ENCODE measurements at regions not wholly inside any gene's neighbourhood (a gene's known extent, or its start where the extent isn't known, plus 50 kb on each side); places are given as distances from the start of the nearest gene placed in this dataset.

GRCh38 chr5:125043781-125044391 is 297.4 kb upstream of the ZNF608 start:
- ATAC-seq (ENCODE audit: low read depth) (no peak), DNase-seq (no peak)
- H3K27me3 Mint-ChIP-seq: no peaks in the 10 kb centered on the region
- TF ChIP-seq CTCF (IDR thresholded peaks at IDR 0.05): no peak
- no peaks in the 10 kb centered on the region for H3K36me3 Mint-ChIP-seq (ENCODE audit: low read depth)
- H3K4me1 Mint-ChIP-seq: peaks cover 8% of the 10 kb centered on the region
- ChIA-PET CTCF (no interaction called here), POLR2A (interaction anchor here (0.6 kb wide), 1 partner anchor 10 kb away, joined by 3 read pairs; no protein-coding TSS in a partner anchor)
- H3K9me3 Mint-ChIP-seq: no peaks in the 10 kb centered on the region
- H3K27ac Mint-ChIP-seq: no peak overlapping the region
- no peak overlapping the region for H3K4me3 Mint-ChIP-seq
- intact Hi-C loops (cut with micrococcal nuclease): no loop called here

GRCh38 chr5:125044491-125045282 is 298.2 kb upstream of the ZNF608 start:
- ATAC-seq (ENCODE audit: low read depth) (no peak), DNase-seq (no peak)
- no peaks in the 10 kb centered on the region for H3K9me3 Mint-ChIP-seq
- no peaks in the 10 kb centered on the region for H3K27me3 Mint-ChIP-seq
- H3K4me1 Mint-ChIP-seq: peaks cover 1% of the 10 kb centered on the region
- intact Hi-C loops (cut with micrococcal nuclease): no loop called here
- TF ChIP-seq CTCF (IDR thresholded peaks at IDR 0.05): no peak
- POLR2A ChIA-PET: no interaction called here
- no peak overlapping the region for H3K4me3 Mint-ChIP-seq
- no peak overlapping the region for H3K27ac Mint-ChIP-seq
- CTCF ChIA-PET: no interaction called here
- no peaks in the 10 kb centered on the region for H3K36me3 Mint-ChIP-seq (ENCODE audit: low read depth)

GRCh38 chr5:125045646-125046045 is 299.2 kb upstream of the ZNF608 start:
- no peak for ATAC-seq (ENCODE audit: low read depth)
- no peaks in the 10 kb centered on the region for H3K9me3 Mint-ChIP-seq
- H3K27me3 Mint-ChIP-seq: no peaks in the 10 kb centered on the region
- no peak overlapping the region for H3K4me3 Mint-ChIP-seq
- POLR2A ChIA-PET: no interaction called here
- CTCF ChIA-PET: no interaction called here
- TF ChIP-seq CTCF (IDR thresholded peaks at IDR 0.05): no peak
- DNase-seq: no peak
- H3K27ac Mint-ChIP-seq: no peak overlapping the region
- H3K4me1 Mint-ChIP-seq: peaks cover 1% of the 10 kb centered on the region
- no peaks in the 10 kb centered on the region for H3K36me3 Mint-ChIP-seq (ENCODE audit: low read depth)
- intact Hi-C loops (cut with micrococcal nuclease): no loop called here

- no peaks in the 10 kb centered on the region for H3K4me1 Mint-ChIP-seq
- no peak for TF ChIP-seq CTCF (IDR thresholded peaks at IDR 0.05)
- no peak overlapping the region for H3K27ac Mint-ChIP-seq
- no peaks in the 10 kb centered on the region for H3K27me3 Mint-ChIP-seq
- H3K9me3 Mint-ChIP-seq: no peaks in the 10 kb centered on the region
- ChIA-PET CTCF (no interaction called here), POLR2A (no interaction called here)
- no peak for ATAC-seq (ENCODE audit: low read depth)
- intact Hi-C loops (cut with micrococcal nuclease): no loop called here
- no peak overlapping the region for H3K4me3 Mint-ChIP-seq
- DNase-seq: no peak
- no peaks in the 10 kb centered on the region for H3K36me3 Mint-ChIP-seq (ENCODE audit: low read depth)
These were observed 300.4 kb upstream of the ZNF608 start for GRCh38 chr5:125046838-125047237.

- Mint-ChIP-seq H3K4me3 (no peak overlapping the region), H3K27ac (no peak overlapping the region), H3K27me3 (no peaks in the 10 kb centered on the region), H3K36me3 (ENCODE audit: low read depth) (no peaks in the 10 kb centered on the region), H3K4me1 (no peaks in the 10 kb centered on the region), H3K9me3 (no peaks in the 10 kb centered on the region)
- ATAC-seq (ENCODE audit: low read depth) (no peak), DNase-seq (no peak)
- CTCF ChIA-PET: no interaction called here
- TF ChIP-seq CTCF (IDR thresholded peaks at IDR 0.05): no peak
- POLR2A ChIA-PET: interaction anchor here (0.6 kb wide), 1 partner anchor 406 kb away, joined by 13 read pairs; no protein-coding TSS in a partner anchor
- intact Hi-C loops (cut with micrococcal nuclease): no loop called here
These were observed 301.4 kb upstream of the ZNF608 start for GRCh38 chr5:125047871-125048270.
